ENCODE measurements at regions not wholly inside any gene's neighbourhood (a gene's known extent, or its start where the extent isn't known, plus 50 kb on each side); places are given as distances from the start of the nearest gene placed in this dataset.

- intact Hi-C loops (cut with DNase I; ENCODE audit: low total_unique reads) = loop anchor here (10.0 kb wide), 1 partner anchor 1520 kb away; no protein-coding TSS in a partner anchor
- H3K9me3 ChIP-seq = no peaks in the 10 kb centered on the region
- no peaks in the 10 kb centered on the region for H3K4me1 ChIP-seq
- DNase-seq (ENCODE audit: low spot score in 2 of 2) = no peak
- H3K27ac ChIP-seq = no peak overlapping the region
- TF ChIP-seq POLR2AphosphoS5 (IDR thresholded peaks at IDR 0.05) = no peak
- no peak for TF ChIP-seq CTCF (IDR thresholded peaks at IDR 0.05)
- TF ChIP-seq POLR2A (IDR thresholded peaks at IDR 0.05) = no peak
- no peak overlapping the region for H3K4me3 ChIP-seq
- H3K27me3 ChIP-seq = no peaks in the 10 kb centered on the region
- no peaks in the 10 kb centered on the region for H3K36me3 ChIP-seq
These were observed 57.5 kb upstream of the GREB1L start for GRCh38 chr18:21184396-21184996.

GRCh38 chr18:21187886-21188285 is 54.1 kb upstream of the GREB1L start:
- intact Hi-C loops (cut with DNase I; ENCODE audit: low total_unique reads) = loop anchor here (10.0 kb wide), 1 partner anchor 1517 kb away; no protein-coding TSS in a partner anchor

GRCh38 chr18:21191596-21192307 is 50.3 kb upstream of the GREB1L start:
- no peaks in the 10 kb centered on the region for H3K27me3 ChIP-seq
- H3K9me3 ChIP-seq = no peaks in the 10 kb centered on the region
- TF ChIP-seq POLR2A (IDR thresholded peaks at IDR 0.05) (no peak), CTCF (IDR thresholded peaks at IDR 0.05) (peak in 2 of 3 donors; percentile 14 to 51), POLR2AphosphoS5 (IDR thresholded peaks at IDR 0.05) (no peak)
- intact Hi-C loops (cut with DNase I; ENCODE audit: low total_unique reads) = no loop called here
- H3K36me3 ChIP-seq = no peaks in the 10 kb centered on the region
- H3K4me1 ChIP-seq = no peaks in the 10 kb centered on the region
- peak in 1 of 2 donors; percentile 56 for DNase-seq (ENCODE audit: low spot score in 2 of 2)
- H3K27ac ChIP-seq = no peak overlapping the region
- H3K4me3 ChIP-seq = no peak overlapping the region

More at GRCh38 chr18:21187886-21188285, 54.1 kb upstream of the GREB1L start:
- no peak for TF ChIP-seq POLR2A (IDR thresholded peaks at IDR 0.05)
- TF ChIP-seq POLR2AphosphoS5 (IDR thresholded peaks at IDR 0.05) = no peak
- TF ChIP-seq CTCF (IDR thresholded peaks at IDR 0.05) = no peak
- H3K27me3 ChIP-seq = no peaks in the 10 kb centered on the region
- DNase-seq (ENCODE audit: low spot score in 2 of 2) = no peak
- H3K36me3 ChIP-seq = no peaks in the 10 kb centered on the region
- no peak overlapping the region for H3K4me3 ChIP-seq
- no peaks in the 10 kb centered on the region for H3K9me3 ChIP-seq
- H3K4me1 ChIP-seq = no peaks in the 10 kb centered on the region
- H3K27ac ChIP-seq = no peak overlapping the region
